ENCODE measurements at regions not wholly inside any gene's neighbourhood (a gene's known extent, or its start where the extent isn't known, plus 50 kb on each side); places are given as distances from the start of the nearest gene placed in this dataset.

DNA sequence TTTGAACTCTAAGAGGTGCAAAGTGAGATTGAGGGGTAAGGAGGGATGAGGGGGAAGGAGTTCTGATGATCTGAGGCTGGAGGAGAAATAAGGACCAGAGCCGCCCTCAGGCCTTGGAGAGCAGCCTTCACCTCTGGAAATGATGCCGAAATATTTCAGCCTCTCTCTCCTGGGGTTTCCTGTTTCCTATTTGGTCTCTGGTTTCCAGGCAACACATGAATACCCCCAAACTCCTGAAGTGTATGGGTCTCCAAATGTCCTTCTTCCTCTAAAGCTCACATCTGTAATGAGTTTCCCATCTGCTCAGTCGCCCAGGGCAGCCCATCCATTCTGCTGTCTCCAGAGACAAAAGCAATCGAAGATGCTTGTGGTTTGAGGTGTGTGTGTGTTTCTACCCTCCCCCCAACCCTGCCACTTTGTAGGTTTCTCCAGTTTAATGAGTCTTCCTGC lies 52.0 kb upstream of the FAM20B start:
- TF ChIP-seq, protein P1, sequence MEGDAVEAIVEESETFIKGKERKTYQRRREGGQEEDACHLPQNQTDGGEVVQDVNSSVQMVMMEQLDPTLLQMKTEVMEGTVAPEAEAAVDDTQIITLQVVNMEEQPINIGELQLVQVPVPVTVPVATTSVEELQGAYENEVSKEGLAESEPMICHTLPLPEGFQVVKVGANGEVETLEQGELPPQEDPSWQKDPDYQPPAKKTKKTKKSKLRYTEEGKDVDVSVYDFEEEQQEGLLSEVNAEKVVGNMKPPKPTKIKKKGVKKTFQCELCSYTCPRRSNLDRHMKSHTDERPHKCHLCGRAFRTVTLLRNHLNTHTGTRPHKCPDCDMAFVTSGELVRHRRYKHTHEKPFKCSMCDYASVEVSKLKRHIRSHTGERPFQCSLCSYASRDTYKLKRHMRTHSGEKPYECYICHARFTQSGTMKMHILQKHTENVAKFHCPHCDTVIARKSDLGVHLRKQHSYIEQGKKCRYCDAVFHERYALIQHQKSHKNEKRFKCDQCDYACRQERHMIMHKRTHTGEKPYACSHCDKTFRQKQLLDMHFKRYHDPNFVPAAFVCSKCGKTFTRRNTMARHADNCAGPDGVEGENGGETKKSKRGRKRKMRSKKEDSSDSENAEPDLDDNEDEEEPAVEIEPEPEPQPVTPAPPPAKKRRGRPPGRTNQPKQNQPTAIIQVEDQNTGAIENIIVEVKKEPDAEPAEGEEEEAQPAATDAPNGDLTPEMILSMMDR (conservative IDR thresholded peaks at IDR 0.05; ENCODE audit: control insufficient read depth, insufficient read depth, low read depth, low read length): no peak
- peak; percentile 8 for DNase-seq (ENCODE audit: low read depth)
- no peak overlapping the region for H3K4me3 ChIP-seq (ENCODE audit: control insufficient read depth, low read depth, low read length)
